ENCODE measurements at regions not wholly inside any gene's neighbourhood (a gene's known extent, or its start where the extent isn't known, plus 50 kb on each side); places are given as distances from the start of the nearest gene placed in this dataset.
A peak's percentile ranks its signal among the peaks of the same experiment; 100 is the strongest.
"Not testable (repeated sequence)": the region's sequence is repeated elsewhere in the genome, so short reads cannot be mapped to it uniquely, and the experiment has no call there.

DNA sequence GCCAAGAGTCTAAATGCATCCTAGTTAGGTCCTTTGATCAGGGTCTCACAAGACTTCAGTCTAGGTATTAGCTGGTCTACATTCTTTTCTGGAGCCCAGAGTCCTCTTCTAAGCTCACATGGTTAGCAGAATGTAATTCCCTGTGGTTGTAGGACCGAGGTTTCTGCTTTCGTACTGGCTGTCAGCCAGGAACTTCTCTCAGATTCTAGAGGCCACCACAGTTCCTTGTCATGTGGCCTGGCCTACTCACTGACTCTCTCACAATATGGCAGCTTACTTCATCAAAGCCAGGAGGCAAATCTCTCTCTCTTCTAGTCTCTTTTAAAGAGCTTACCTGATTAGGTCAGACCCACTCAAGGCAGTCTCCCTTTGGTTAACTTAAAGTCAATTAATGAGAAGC, 82.9 kb downstream of the POU4F1 start:
- H3K27ac Mint-ChIP-seq = no peak overlapping the region
- Histone ChIP-seq H3K27me3 (ENCODE audit: insufficient read depth) (no peaks in the 10 kb centered on the region), H3K27ac (ENCODE audit: low read depth) (no peak overlapping the region), H3K4me1 (ENCODE audit: insufficient read depth) (no peaks in the 10 kb centered on the region), H4K20me1 (replicated peaks; ENCODE audit: insufficient read depth) (no peaks in the 10 kb centered on the region), H3K9me2 (ENCODE audit: insufficient read depth) (no peaks in the 10 kb centered on the region; the same call in 1 of the 2 replicates), H3K36me3 (ENCODE audit: insufficient read depth) (0 out of 2 replicates have a peak, but pooled peaks cover 3% of the 10 kb centered on the region), H3K4me3 (no peak overlapping the region), H3K4me2 (no peak overlapping the region), H3K79me2 (replicated peaks; ENCODE audit: insufficient read depth) (no peaks in the 10 kb centered on the region), H2AFZ (no peak overlapping the region), H3F3A (replicated peaks; ENCODE audit: low read depth) (no peaks in the 10 kb centered on the region)
- no peak for ATAC-seq
- H3K4me3 Mint-ChIP-seq = no peak overlapping the region
- peaks cover 24% of the 10 kb centered on the region for H3K9me3 Mint-ChIP-seq
- TF ChIP-seq EZH2phosphoT487 (IDR thresholded peaks at IDR 0.05; ENCODE audit: unreplicated experiment) = no peak
- DNase-seq (ENCODE audit: low spot score) = no peak
- H3K27me3 Mint-ChIP-seq (ENCODE audit: insufficient read depth, low read depth, poor library complexity) = peaks cover 2% of the 10 kb centered on the region
- H3K36me3 Mint-ChIP-seq (ENCODE audit: low read depth) = peaks cover 14% of the 10 kb centered on the region; the same call in 2 of the 3 replicates
- no peaks in the 10 kb centered on the region for H3K4me1 Mint-ChIP-seq

DNA sequence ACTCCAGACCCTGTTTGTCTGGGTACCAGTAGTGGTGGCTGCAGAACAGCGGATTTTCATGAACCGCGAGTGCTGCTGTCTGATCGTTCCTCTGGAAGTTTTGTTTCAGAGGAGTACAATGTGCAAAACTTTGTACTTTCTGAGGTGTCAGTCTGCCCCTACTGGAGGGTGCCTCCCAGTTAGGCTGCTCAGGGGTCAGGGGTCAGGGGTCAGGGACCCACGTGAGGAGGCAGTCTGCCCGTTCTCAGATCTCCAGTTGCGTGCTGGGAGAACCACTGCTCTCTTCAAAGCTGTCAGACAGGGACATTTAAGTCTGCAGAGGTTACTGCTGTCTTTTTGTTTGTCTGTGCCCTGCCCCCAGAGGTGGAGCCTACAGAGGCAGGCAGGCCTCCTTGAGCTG, 84.9 kb downstream of the POU4F1 start:
- H2AFZ ChIP-seq; H3K4me1 ChIP-seq (ENCODE audit: insufficient read depth); H3K4me1 Mint-ChIP-seq; H3K9me2 ChIP-seq (ENCODE audit: insufficient read depth); H3K79me2 ChIP-seq (replicated peaks; ENCODE audit: insufficient read depth); H3K27ac Mint-ChIP-seq; H3K27me3 Mint-ChIP-seq (ENCODE audit: insufficient read depth, low read depth, poor library complexity); H4K20me1 ChIP-seq (replicated peaks; ENCODE audit: insufficient read depth); H3K27me3 ChIP-seq (ENCODE audit: insufficient read depth); H3K4me3 Mint-ChIP-seq; H3K36me3 ChIP-seq (ENCODE audit: insufficient read depth); DNase-seq (ENCODE audit: low spot score); ATAC-seq; H3K4me3 ChIP-seq; H3F3A ChIP-seq (replicated peaks; ENCODE audit: low read depth); H3K4me2 ChIP-seq; H3K27ac ChIP-seq (ENCODE audit: low read depth): not testable (repeated sequence)
- Mint-ChIP-seq H3K9me3 (peaks cover 24% of the 10 kb centered on the region), H3K36me3 (ENCODE audit: low read depth) (peaks cover 14% of the 10 kb centered on the region; the same call in 2 of the 3 replicates)

DNA sequence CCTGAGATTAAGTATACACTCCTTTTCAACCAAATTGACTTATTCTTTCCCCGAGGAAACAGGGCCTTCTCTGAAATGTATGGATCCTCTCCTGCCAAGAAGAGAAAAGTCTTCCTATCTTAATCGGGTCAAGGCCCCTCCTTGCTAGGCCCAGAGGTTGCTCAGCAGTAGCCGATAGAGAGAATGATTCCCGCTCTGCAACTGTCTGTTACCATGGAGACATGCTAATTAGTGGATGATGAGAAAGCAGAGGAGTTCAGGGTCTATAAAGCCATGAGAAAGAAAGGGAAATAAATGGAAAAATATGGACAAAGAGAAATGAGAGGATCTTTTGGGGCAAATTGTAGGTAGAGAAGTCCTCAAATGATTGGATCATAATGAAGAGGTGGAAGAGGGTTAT, 103.5 kb downstream of the POU4F1 start:
- Mint-ChIP-seq H3K27ac (no peak overlapping the region), H3K27me3 (ENCODE audit: insufficient read depth, low read depth, poor library complexity) (peaks cover 2% of the 10 kb centered on the region), H3K4me3 (no peak overlapping the region), H3K9me3 (no peaks in the 10 kb centered on the region), H3K4me1 (peaks cover 4% of the 10 kb centered on the region; the same call in 2 of the 3 replicates), H3K36me3 (ENCODE audit: low read depth) (no peaks in the 10 kb centered on the region)
- Histone ChIP-seq H3K4me1 (ENCODE audit: insufficient read depth) (no peaks in the 10 kb centered on the region), H3F3A (replicated peaks; ENCODE audit: low read depth) (no peaks in the 10 kb centered on the region), H2AFZ (no peak overlapping the region), H3K79me2 (replicated peaks; ENCODE audit: insufficient read depth) (no peaks in the 10 kb centered on the region), H3K27me3 (ENCODE audit: insufficient read depth) (no peaks in the 10 kb centered on the region), H3K36me3 (ENCODE audit: insufficient read depth) (no peaks in the 10 kb centered on the region), H3K4me2 (no peak overlapping the region), H4K20me1 (replicated peaks; ENCODE audit: insufficient read depth) (no peaks in the 10 kb centered on the region), H3K4me3 (no peak overlapping the region), H3K9me2 (ENCODE audit: insufficient read depth) (no peaks in the 10 kb centered on the region), H3K27ac (ENCODE audit: low read depth) (no peak overlapping the region)
- ATAC-seq = peak; percentile 80
- TF ChIP-seq, protein P1, sequence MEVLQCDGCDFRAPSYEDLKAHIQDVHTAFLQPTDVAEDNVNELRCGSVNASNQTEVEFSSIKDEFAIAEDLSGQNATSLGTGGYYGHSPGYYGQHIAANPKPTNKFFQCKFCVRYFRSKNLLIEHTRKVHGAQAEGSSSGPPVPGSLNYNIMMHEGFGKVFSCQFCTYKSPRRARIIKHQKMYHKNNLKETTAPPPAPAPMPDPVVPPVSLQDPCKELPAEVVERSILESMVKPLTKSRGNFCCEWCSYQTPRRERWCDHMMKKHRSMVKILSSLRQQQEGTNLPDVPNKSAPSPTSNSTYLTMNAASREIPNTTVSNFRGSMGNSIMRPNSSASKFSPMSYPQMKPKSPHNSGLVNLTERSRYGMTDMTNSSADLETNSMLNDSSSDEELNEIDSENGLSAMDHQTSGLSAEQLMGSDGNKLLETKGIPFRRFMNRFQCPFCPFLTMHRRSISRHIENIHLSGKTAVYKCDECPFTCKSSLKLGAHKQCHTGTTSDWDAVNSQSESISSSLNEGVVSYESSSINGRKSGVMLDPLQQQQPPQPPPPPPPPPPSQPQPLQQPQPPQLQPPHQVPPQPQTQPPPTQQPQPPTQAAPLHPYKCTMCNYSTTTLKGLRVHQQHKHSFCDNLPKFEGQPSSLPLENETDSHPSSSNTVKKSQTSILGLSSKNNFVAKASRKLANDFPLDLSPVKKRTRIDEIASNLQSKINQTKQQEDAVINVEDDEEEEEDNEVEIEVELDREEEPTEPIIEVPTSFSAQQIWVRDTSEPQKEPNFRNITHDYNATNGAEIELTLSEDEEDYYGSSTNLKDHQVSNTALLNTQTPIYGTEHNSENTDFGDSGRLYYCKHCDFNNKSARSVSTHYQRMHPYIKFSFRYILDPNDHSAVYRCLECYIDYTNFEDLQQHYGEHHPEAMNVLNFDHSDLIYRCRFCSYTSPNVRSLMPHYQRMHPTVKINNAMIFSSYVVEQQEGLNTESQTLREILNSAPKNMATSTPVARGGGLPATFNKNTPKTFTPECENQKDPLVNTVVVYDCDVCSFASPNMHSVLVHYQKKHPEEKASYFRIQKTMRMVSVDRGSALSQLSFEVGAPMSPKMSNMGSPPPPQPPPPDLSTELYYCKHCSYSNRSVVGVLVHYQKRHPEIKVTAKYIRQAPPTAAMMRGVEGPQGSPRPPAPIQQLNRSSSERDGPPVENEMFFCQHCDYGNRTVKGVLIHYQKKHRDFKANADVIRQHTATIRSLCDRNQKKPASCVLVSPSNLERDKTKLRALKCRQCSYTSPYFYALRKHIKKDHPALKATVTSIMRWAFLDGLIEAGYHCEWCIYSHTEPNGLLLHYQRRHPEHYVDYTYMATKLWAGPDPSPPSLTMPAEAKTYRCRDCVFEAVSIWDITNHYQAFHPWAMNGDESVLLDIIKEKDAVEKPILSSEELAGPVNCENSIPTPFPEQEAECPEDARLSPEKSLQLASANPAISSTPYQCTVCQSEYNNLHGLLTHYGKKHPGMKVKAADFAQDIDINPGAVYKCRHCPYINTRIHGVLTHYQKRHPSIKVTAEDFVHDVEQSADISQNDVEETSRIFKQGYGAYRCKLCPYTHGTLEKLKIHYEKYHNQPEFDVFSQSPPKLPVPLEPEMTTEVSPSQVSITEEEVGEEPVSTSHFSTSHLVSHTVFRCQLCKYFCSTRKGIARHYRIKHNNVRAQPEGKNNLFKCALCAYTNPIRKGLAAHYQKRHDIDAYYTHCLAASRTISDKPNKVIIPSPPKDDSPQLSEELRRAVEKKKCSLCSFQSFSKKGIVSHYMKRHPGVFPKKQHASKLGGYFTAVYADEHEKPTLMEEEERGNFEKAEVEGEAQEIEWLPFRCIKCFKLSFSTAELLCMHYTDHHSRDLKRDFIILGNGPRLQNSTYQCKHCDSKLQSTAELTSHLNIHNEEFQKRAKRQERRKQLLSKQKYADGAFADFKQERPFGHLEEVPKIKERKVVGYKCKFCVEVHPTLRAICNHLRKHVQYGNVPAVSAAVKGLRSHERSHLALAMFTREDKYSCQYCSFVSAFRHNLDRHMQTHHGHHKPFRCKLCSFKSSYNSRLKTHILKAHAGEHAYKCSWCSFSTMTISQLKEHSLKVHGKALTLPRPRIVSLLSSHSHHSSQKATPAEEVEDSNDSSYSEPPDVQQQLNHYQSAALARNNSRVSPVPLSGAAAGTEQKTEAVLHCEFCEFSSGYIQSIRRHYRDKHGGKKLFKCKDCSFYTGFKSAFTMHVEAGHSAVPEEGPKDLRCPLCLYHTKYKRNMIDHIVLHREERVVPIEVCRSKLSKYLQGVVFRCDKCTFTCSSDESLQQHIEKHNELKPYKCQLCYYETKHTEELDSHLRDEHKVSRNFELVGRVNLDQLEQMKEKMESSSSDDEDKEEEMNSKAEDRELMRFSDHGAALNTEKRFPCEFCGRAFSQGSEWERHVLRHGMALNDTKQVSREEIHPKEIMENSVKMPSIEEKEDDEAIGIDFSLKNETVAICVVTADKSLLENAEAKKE (CRISPR knock-in tag; IDR thresholded peaks at IDR 0.05) = no peak
- TF ChIP-seq NANOG (IDR thresholded peaks at IDR 0.05; ENCODE audit: borderline replicate concordance) = no peak
- TF ChIP-seq JUNB (IDR thresholded peaks at IDR 0.05; ENCODE audit: unreplicated experiment) = no peak
- TF ChIP-seq EZH2phosphoT487 (IDR thresholded peaks at IDR 0.05; ENCODE audit: unreplicated experiment) = no peak
- no peak for TF ChIP-seq EZH2 (IDR thresholded peaks at IDR 0.05; ENCODE audit: low read depth, unreplicated experiment)
- no peak for TF ChIP-seq STAT1 (IDR thresholded peaks at IDR 0.05; ENCODE audit: unreplicated experiment)
- no peak for TF ChIP-seq ZNF331 (CRISPR knock-in tag; IDR thresholded peaks at IDR 0.05; ENCODE audit: low read depth)
- peak; percentile 68 for DNase-seq (ENCODE audit: low spot score)

All from GM23338 (cell line).